ENCODE measurements at regions not wholly inside any gene's neighbourhood (a gene's known extent, or its start where the extent isn't known, plus 50 kb on each side); places are given as distances from the start of the nearest gene placed in this dataset.
"Not testable (repeated sequence)": the region's sequence is repeated elsewhere in the genome, so short reads cannot be mapped to it uniquely, and the experiment has no call there.

GRCh38 chr16:13471036-13471435 is 448.9 kb upstream of the ERCC4 start:
- no peak for FAIRE-seq

- FAIRE-seq, result no peak
Observed at GRCh38 chr16:13478991-13479390, 441.0 kb upstream of the ERCC4 start.

GRCh38 chr16:13479549-13479948 is 440.4 kb upstream of the ERCC4 start:
- no peak for FAIRE-seq

GRCh38 chr16:13480801-13481200 is 439.2 kb upstream of the ERCC4 start:
- no peak for FAIRE-seq

- FAIRE-seq, result no peak
Observed at GRCh38 chr16:13483121-13483520, 436.8 kb upstream of the ERCC4 start.

- not testable (repeated sequence) for FAIRE-seq
Observed at GRCh38 chr16:13489416-13489815, 430.5 kb upstream of the ERCC4 start.

GRCh38 chr16:13492046-13492445 is 427.9 kb upstream of the ERCC4 start:
- no peak for FAIRE-seq

GRCh38 chr16:13503960-13504635 is 415.9 kb upstream of the ERCC4 start:
- no peak for FAIRE-seq

- no peak for FAIRE-seq
Observed at GRCh38 chr16:13507530-13507929, 412.4 kb upstream of the ERCC4 start.

- FAIRE-seq, result no peak
Observed at GRCh38 chr16:13510425-13511151, 409.4 kb upstream of the ERCC4 start.

GRCh38 chr16:13517841-13518240 is 402.1 kb upstream of the ERCC4 start:
- FAIRE-seq, result no peak

- FAIRE-seq, result no peak
Observed at GRCh38 chr16:13519871-13520270, 400.1 kb upstream of the ERCC4 start.

- no peak for FAIRE-seq
Observed at GRCh38 chr16:13521356-13521755, 398.6 kb upstream of the ERCC4 start.

- FAIRE-seq, result no peak
Observed at GRCh38 chr16:13527332-13527731, 392.6 kb upstream of the ERCC4 start.

GRCh38 chr16:13528691-13529090 is 391.3 kb upstream of the ERCC4 start:
- no peak for FAIRE-seq

GRCh38 chr16:13529193-13529982 is 390.6 kb upstream of the ERCC4 start:
- FAIRE-seq, result no peak

GRCh38 chr16:13540771-13541170 is 379.2 kb upstream of the ERCC4 start:
- FAIRE-seq, result no peak

- FAIRE-seq, result no peak
Observed at GRCh38 chr16:13542284-13542683, 377.7 kb upstream of the ERCC4 start.

GRCh38 chr16:13543850-13544249 is 376.1 kb upstream of the ERCC4 start:
- FAIRE-seq, result no peak

- FAIRE-seq, result no peak
Observed at GRCh38 chr16:13545271-13545670, 374.7 kb upstream of the ERCC4 start.

- FAIRE-seq, result no peak
Observed at GRCh38 chr16:13550254-13550653, 369.7 kb upstream of the ERCC4 start.

GRCh38 chr16:13552062-13552959 is 367.6 kb upstream of the ERCC4 start:
- no peak for FAIRE-seq

GRCh38 chr16:13552960-13553257 is 367.0 kb upstream of the ERCC4 start:
- FAIRE-seq, result no peak
